HG03558 (cell line): ENCODE measurements at regions not wholly inside any gene's neighbourhood (a gene's known extent, or its start where the extent isn't known, plus 50 kb on each side); places are given as distances from the start of the nearest gene placed in this dataset.

Source experiments
- ATAC-seq: cut with Tn5 transposase; IDR thresholded peaks from one replicate; pipeline ENCODE4 v1.9.1; 2021; ENCODE audit warnings: moderate number of reproducible peaks; ENCODE audit not compliant: unreplicated experiment; ENCODE audit errors: extremely low read depth

GRCh38 chr18:61019338-61020301 lies 313.6 kb upstream of the CDH20 start:
- no peak for ATAC-seq

DNA sequence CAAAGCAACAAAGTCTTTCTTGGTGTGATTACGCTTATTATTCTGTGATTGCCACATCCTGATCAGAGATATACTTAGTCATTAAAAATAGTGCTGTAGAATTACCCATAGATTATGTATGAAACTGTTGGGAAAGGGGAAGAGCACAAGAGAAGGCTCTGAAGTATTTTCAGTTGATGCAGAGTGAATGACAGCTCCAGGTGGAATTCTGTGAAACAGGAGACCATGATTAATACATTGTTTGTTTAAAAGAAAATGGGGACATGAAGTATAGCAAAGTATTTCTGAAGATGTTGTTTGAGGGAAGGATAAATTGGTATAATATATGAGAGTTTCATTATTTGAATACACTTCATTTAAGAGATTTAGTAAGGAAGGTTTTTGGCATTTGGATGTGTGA lies 307.6 kb upstream of the CDH20 start:
- no peak for ATAC-seq

GRCh38 chr18:61031626-61032025 lies 301.6 kb upstream of the CDH20 start:
- ATAC-seq: no peak

DNA sequence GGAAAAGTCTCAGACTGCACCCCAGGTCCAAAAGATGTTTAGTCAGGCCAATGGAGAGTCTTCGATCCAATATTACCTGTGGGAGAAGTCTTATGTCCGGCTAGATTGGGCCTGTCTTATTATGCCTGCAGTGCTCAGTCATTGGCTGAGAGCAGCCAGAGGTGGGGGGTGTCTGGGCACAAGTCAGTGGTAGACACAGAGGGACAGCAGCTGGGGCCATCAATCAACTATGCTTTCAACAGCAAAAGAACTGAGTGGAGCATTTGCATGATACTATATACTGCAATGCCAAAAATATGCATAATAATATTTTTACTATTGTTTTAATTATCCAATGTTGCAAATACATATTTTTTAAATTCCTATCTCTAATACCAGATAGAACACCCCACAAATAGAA lies 298.6 kb upstream of the CDH20 start:
- ATAC-seq: no peak

- ATAC-seq: no peak
Observed at GRCh38 chr18:61039251-61039650, 294.0 kb upstream of the CDH20 start.

- ATAC-seq: no peak
Observed at GRCh38 chr18:61047794-61048193, 285.4 kb upstream of the CDH20 start.

DNA sequence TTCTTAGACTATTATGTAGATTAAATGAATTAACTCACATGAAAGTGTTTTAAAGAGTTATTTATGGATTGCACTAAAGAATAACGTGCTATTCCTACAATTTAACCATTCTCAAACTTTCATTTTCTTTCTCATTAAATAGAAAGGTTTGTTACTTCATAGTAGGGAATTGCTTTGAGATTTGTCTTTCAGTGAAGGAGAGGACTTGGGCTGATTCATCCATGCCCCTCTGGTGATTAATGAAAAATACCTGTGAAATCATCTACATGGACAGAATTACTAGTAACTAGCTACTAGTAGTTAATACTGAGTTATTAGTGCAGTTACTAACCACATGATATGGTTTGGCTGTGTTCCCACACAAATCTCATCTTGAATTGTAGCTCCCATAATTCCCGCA lies 275.8 kb upstream of the CDH20 start:
- no peak for ATAC-seq

GRCh38 chr18:61062258-61062657 lies 271.0 kb upstream of the CDH20 start:
- no peak for ATAC-seq

DNA sequence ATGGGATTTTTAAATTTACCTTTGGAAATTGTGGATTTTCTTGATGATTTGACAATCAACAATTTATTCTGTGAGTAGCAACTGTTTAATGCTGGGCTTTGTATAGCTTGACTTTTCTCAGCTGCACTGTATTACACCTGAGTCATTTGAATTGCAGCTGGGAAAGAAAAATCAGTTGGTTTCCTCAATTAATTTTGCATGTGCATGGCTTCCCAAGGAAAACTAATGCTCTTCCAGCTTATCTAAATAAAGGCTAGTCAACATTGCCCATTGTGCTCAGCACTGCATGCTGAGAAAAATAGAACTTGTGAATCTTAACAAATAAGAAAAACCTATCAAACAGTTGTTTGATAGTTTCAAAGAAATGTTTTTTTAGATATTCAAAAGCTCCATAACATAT lies 268.3 kb upstream of the CDH20 start:
- no peak for ATAC-seq

DNA sequence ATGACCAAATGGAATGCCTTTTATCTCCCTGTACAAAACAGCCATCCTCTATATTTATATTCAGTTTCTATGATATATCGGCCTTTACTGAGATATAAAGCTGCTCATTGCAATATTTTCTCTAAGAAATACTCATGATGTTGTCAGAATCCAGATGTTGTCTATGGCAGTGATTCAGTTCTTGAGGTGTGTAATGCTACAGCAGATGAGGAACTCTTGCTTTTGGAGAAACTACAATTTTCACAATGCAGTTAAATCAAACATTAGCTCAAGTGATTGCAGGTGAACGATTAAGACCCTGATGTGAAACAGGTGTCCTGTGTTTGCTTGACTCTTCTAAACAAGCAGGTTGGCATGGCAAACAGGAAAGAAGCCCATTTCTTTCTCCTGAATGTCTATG lies 256.2 kb upstream of the CDH20 start:
- ATAC-seq: no peak

GRCh38 chr18:61079714-61080113 lies 253.5 kb upstream of the CDH20 start:
- ATAC-seq: no peak

- ATAC-seq: no peak
Observed at GRCh38 chr18:61080954-61081528, 252.2 kb upstream of the CDH20 start.

DNA sequence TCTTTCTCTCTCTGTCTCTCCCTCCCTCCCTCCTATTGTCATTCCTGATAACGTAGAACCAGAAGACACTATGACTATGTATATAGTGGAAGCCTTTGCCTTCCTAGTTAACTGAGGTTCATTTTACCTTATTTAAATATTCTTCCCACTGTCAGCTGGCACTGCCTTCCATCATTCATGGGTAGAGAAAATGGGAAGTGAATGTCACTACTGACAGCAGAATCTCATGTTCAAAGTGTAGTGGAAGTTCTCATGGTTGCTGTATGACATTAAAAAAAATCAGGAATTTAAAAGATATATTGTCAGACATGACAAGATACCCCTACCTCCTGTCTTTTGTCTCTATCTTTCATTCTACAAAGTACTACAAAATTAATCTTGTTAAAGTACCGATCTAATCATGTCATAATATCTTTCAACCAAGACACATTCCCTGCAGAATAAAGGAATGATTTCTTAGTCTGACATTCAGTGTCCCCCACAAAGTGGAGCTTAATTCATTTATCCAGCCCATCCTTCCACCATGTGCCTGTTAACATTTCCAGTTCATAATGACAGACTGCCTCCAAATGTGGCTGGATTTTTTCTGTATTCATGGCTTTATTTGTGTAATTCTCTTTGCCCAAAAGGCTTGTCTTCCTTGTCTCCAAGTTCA lies 250.1 kb upstream of the CDH20 start:
- no peak for ATAC-seq

- ATAC-seq: no peak
Observed at GRCh38 chr18:61085036-61085435, 248.2 kb upstream of the CDH20 start.

- no peak for ATAC-seq
Observed at GRCh38 chr18:61085761-61086160, 247.5 kb upstream of the CDH20 start.

DNA sequence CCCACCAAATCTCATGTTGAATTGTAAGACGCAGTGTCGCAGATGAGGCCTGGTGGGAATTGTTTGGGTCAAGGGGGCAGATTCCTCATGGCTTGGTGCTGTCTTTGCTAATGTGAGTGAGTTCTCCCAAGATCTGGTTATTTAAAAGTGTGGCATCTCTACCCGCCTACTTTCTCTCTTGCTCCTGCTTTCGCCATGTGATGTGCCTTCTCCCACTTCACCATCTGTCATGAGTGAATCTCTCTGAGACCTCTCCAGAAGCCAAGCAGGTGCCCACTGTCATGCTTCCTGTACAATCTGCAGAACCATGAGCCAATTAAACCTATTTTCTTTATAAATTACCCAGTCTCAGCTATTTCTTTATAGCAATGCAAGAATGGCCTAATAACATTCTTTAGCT lies 246.6 kb upstream of the CDH20 start:
- no peak for ATAC-seq

GRCh38 chr18:61091379-61091778 lies 241.9 kb upstream of the CDH20 start:
- ATAC-seq: no peak

DNA sequence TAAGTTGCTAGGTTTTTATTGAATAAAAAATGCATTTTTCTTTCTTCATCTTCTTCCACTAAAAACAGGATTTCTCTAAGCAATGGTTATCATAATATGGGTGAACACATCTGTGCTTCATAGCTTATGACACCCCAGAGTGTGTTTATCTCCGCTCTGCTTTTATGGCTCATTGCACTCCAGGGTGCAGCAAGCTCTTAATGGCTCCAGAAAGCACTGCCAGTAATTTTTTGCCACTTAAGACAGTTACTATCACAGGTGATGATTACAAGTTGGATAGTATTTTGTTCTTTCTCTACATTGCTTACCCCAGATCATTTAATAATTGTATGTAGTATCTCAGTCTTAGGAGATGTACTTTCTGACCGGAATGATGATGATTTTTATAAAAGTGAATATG lies 239.3 kb upstream of the CDH20 start:
- ATAC-seq: no peak

DNA sequence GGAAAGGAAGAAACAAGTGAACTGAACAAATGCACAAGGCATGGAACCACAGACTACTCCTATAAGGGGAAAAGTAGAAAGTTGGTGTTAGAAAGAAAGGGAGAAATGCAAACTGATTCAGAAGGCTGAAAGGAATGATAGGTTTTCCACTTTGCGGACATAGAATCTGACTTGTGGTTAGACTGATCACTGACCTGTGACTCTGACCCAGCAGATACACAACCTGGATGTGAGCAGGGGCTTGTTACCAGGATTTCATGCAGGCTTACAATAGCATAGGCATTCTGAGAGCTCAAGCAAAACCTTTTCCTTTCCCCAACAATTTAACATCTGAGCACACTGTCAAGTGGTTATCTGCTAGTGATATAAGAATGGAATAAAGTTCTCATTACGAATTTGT lies 237.0 kb upstream of the CDH20 start:
- no peak for ATAC-seq

- ATAC-seq: no peak
Observed at GRCh38 chr18:61107113-61107512, 226.1 kb upstream of the CDH20 start.

- no peak for ATAC-seq
Observed at GRCh38 chr18:61108706-61109105, 224.5 kb upstream of the CDH20 start.
